IMR-90 (cell line): ENCODE measurements at regions not wholly inside any gene's neighbourhood (a gene's known extent, or its start where the extent isn't known, plus 50 kb on each side); places are given as distances from the start of the nearest gene placed in this dataset.

Source experiments
- FOS ChIP-seq: fragments of 150-350 bp; IDR thresholded peaks from 2 replicates; pipeline ENCODE4 v1.6.1; 2016; ENCODE audit warnings: low read depth, low read length
- MXI1 ChIP-seq: IDR thresholded peaks from 2 replicates; pipeline ENCODE4 v1.6.1; 2012; ENCODE audit warnings: low read depth, mild to moderate bottlenecking, low read length, moderate library complexity, borderline replicate concordance
- POLR2A ChIP-seq: IDR thresholded peaks from 2 replicates; pipeline ENCODE4 v1.6.1; 2012; ENCODE audit warnings: mild to moderate bottlenecking, low read depth, low read length
- RFX5 ChIP-seq: IDR thresholded peaks from 2 replicates; pipeline ENCODE4 v1.8.0; 2012; ENCODE audit warnings: low read depth, mild to moderate bottlenecking, low read length, moderate library complexity
- TF ChIP-seq, protein P1 (sequence below): conservative IDR thresholded peaks from 2 replicates; pipeline ENCODE4 v1.5.1; 2012; ENCODE audit warnings: mild to moderate bottlenecking, low read depth, low read length, improper control_type of control experiment
- TF ChIP-seq, protein P2 (sequence below): fragments of 150-350 bp; IDR thresholded peaks from 2 replicates; pipeline ENCODE4 v1.6.1; 2017; ENCODE audit warnings: mild to moderate bottlenecking, antibody characterized with exemption, low read length, low read depth

DNA sequence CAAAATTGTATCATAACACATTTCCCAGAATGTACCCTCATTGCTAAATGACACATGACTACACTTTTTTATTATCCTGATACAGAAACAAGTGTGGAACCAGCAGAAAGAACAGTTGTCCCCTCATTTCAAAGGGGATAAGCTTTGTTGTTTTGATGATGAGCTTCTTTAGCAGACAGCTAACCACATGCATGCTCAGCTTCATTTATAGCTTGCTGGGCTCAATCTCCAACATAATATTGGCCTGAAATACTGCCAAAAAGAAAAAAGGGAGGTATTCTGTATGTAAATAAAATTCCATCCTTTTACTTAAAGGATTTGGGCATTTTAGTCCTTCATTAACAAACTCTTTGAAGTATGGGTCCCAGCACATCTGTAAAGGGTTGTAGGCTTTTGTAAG lies 120.4 kb downstream of the SPATA31D1 start:
- TF ChIP-seq, protein P1, sequence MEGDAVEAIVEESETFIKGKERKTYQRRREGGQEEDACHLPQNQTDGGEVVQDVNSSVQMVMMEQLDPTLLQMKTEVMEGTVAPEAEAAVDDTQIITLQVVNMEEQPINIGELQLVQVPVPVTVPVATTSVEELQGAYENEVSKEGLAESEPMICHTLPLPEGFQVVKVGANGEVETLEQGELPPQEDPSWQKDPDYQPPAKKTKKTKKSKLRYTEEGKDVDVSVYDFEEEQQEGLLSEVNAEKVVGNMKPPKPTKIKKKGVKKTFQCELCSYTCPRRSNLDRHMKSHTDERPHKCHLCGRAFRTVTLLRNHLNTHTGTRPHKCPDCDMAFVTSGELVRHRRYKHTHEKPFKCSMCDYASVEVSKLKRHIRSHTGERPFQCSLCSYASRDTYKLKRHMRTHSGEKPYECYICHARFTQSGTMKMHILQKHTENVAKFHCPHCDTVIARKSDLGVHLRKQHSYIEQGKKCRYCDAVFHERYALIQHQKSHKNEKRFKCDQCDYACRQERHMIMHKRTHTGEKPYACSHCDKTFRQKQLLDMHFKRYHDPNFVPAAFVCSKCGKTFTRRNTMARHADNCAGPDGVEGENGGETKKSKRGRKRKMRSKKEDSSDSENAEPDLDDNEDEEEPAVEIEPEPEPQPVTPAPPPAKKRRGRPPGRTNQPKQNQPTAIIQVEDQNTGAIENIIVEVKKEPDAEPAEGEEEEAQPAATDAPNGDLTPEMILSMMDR, result no peak
- no peak for TF ChIP-seq FOS
- TF ChIP-seq POLR2A, result no peak
- TF ChIP-seq, protein P2, sequence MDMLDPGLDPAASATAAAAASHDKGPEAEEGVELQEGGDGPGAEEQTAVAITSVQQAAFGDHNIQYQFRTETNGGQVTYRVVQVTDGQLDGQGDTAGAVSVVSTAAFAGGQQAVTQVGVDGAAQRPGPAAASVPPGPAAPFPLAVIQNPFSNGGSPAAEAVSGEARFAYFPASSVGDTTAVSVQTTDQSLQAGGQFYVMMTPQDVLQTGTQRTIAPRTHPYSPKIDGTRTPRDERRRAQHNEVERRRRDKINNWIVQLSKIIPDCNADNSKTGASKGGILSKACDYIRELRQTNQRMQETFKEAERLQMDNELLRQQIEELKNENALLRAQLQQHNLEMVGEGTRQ, result no peak
- TF ChIP-seq MXI1, result no peak
- no peak for TF ChIP-seq RFX5
